Body of pancreas (tissue), 4 donors: ENCODE measurements at regions not wholly inside any gene's neighbourhood (a gene's known extent, or its start where the extent isn't known, plus 50 kb on each side); places are given as distances from the start of the nearest gene placed in this dataset.
"Not testable (repeated sequence)": the region's sequence is repeated elsewhere in the genome, so short reads cannot be mapped to it uniquely, and the experiment has no call there.

Experiments
- ATAC-seq: fragments of 150-250 bp; one replicate; pipeline ENCODE4 v1.9.1; 2016
- DNase-seq, 4 donors: peaks; one replicate each; pipeline ENCODE4 v3.0.0-alpha.2; 2019
- H3K27ac ChIP-seq, 4 donors: fragments of 200-600 bp; sonication (generic); 1 replicate in 3 of 4; 2 replicates in 1 of 4; pipeline versions ENCODE4 v1.5.1 to v1.6.1; 2016 to 2019; ENCODE audit warnings: mild to moderate bottlenecking in 1 of 4, mixed read lengths in 1 of 4, moderate library complexity in 1 of 4
- H3K27me3 ChIP-seq, 2 donors: fragments of 200-600 bp; sonication (generic); one replicate each; pipeline ENCODE4 v1.6.0; 2016; ENCODE audit warnings: mild to moderate bottlenecking in 1 of 2
- H3K36me3 ChIP-seq, 2 donors: fragments of 200-600 bp; sonication (generic); replicated peaks in 1 of 2; 2 replicates each; pipeline ENCODE4 v1.5.1; 2016; ENCODE audit warnings: low read depth in 2 of 2; ENCODE audit not compliant: insufficient read depth in 1 of 2
- H3K4me1 ChIP-seq: fragments of 200-600 bp; sonication (generic); one replicate; pipeline ENCODE4 v1.6.0; 2016
- H3K4me3 ChIP-seq, 2 donors: fragments of 200-600 bp; sonication (generic); 1 replicate in 1 of 2; 2 replicates in 1 of 2; pipeline ENCODE4 v1.5.1; 2016 to 2019
- H3K9me3 ChIP-seq, 3 donors: fragments of 200-600 bp; sonication (generic); 1 replicate in 2 of 3; 2 replicates in 1 of 3; pipeline ENCODE4 v1.5.1; 2016
- POLR2A ChIP-seq, 3 donors: fragments of 450-650 bp; IDR thresholded peaks; one replicate each; pipeline ENCODE4 v1.6.1; 2016; ENCODE audit warnings: antibody characterized with exemption in 3 of 3, mild to moderate bottlenecking in 2 of 3
- WGBS, 2 donors: methylation state at CpG; one replicate each; pipeline ENCODE4 v1.1.5; 2017; 5-methylcytosine and 5-hydroxymethylcytosine counted together
- intact Hi-C: fragments of 100-400 bp; cut with DNase I; formaldehyde crosslinking; loops from one replicate; pipeline ENCODE4 v1.15.1; 2023
- TF ChIP-seq, protein P1 (sequence below), 7 experiments: fragments of 450-650 bp in 4 of 7; fragments of 200-600 bp in 3 of 7; sonication (generic) in 3 of 7; IDR thresholded peaks; one replicate each; pipeline ENCODE4 v1.5.1; 2016 to 2019; ENCODE audit warnings: antibody characterized with exemption in 7 of 7

DNA sequence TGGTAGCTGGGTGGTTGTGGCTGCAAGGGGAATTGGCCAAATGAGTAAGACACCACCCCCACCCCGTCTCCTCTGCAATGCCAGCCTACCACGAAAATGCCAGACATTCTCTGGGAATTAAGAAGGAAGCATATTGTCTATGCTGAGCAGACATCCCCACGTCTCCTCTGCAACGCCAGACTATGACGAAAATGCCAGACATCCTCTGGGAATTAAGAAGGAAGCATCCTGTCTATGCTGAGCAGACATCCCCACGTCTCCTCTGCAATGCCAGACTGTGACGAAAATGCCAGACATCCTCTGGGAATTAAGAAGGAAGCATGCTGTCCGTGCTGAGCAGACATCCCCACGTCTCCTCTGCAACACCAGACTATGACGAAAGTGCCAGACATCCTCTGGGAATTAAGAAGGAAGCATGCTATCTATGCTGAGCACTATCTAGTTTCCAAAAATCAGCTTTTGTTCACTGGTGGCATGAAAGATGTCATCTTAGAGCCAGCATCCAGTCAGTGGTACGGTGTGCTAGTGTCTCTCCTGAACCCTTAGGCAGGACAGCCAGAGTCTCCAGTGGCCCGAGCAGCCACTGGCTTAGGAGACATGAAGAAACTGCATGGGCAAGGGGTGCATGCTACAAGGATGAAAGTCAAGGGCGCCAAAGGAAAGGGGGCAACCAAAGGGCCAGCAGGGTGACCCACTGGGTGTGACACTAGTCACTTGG, 339.8 kb upstream of the FRG1 start:
- 50 to 57% methylated on average over 13 of the region's 13 CpGs for whole genome bisulfite sequencing, 2 donors

DNA sequence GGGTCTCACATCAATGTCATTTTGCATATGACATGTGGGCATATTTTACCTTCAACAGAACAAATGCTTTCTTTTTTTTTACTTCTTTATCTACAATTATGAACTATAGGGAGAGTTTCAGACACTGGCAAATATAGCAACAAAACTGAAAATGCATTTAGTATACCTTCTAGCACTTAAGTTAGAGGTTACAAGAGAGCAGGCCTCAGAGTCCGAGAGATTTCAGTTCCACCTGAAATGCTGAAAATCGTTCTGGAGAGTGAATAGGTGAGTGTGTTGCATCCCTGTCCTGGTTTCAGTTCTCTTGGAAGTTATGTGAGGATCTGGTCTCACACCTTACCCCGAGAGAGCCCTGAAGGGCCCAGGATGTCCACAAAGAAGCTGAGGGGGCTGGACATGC, 337.8 kb upstream of the FRG1 start:
- intact Hi-C loops, ATAC-seq, H3K27me3 ChIP-seq, H3K4me3 ChIP-seq, H3K9me3 ChIP-seq, DNase-seq, H3K27ac ChIP-seq, H3K4me1 ChIP-seq, H3K36me3 ChIP-seq: not testable (repeated sequence)
- WGBS, 2 donors, result 46 to 69% methylated on average over 3 of the region's 3 CpGs

More for the DNA sequence above, 339.8 kb upstream of the FRG1 start:
- H3K4me3 ChIP-seq, result no peak overlapping the region
- H3K27ac ChIP-seq, result no peak overlapping the region
- TF ChIP-seq POLR2A (IDR thresholded peaks at IDR 0.05), result no peak
- TF ChIP-seq, protein P1, sequence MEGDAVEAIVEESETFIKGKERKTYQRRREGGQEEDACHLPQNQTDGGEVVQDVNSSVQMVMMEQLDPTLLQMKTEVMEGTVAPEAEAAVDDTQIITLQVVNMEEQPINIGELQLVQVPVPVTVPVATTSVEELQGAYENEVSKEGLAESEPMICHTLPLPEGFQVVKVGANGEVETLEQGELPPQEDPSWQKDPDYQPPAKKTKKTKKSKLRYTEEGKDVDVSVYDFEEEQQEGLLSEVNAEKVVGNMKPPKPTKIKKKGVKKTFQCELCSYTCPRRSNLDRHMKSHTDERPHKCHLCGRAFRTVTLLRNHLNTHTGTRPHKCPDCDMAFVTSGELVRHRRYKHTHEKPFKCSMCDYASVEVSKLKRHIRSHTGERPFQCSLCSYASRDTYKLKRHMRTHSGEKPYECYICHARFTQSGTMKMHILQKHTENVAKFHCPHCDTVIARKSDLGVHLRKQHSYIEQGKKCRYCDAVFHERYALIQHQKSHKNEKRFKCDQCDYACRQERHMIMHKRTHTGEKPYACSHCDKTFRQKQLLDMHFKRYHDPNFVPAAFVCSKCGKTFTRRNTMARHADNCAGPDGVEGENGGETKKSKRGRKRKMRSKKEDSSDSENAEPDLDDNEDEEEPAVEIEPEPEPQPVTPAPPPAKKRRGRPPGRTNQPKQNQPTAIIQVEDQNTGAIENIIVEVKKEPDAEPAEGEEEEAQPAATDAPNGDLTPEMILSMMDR (IDR thresholded peaks at IDR 0.05), result no peak
- H3K4me1 ChIP-seq, result no peaks in the 10 kb centered on the region
- H3K36me3 ChIP-seq, result no peaks in the 10 kb centered on the region
- H3K27me3 ChIP-seq, result no peaks in the 10 kb centered on the region
- DNase-seq (peak in 1 of 4 donors; percentile 14), ATAC-seq (no peak)
- intact Hi-C loops, result no loop called here
- H3K9me3 ChIP-seq, result no peaks in the 10 kb centered on the region

DNA sequence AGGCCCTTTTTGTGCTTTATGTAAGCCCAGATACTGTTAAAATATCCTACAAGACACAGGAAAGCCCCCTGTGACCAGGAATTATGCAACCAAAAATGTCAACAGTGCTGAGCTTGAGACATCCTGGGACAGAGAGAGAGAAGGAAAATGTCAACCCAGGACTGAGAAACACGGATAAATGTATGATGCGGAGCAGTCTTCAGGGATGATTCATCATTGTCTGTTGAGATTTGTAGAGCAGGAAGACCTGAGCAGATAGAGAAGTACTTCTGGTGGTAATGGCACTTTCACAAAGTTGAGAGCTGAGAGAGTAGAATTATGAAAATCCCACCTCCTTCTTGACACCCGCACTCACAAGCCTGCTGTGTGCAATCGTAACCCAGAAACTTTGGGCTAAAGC, 330.1 kb upstream of the FRG1 start:
- intact Hi-C loops, H3K36me3 ChIP-seq, H3K9me3 ChIP-seq, H3K27ac ChIP-seq, H3K4me3 ChIP-seq, H3K27me3 ChIP-seq, DNase-seq, H3K4me1 ChIP-seq, ATAC-seq: not testable (repeated sequence)
- WGBS, 2 donors, result 54 to 75% methylated on average over 4 of the region's 4 CpGs

DNA sequence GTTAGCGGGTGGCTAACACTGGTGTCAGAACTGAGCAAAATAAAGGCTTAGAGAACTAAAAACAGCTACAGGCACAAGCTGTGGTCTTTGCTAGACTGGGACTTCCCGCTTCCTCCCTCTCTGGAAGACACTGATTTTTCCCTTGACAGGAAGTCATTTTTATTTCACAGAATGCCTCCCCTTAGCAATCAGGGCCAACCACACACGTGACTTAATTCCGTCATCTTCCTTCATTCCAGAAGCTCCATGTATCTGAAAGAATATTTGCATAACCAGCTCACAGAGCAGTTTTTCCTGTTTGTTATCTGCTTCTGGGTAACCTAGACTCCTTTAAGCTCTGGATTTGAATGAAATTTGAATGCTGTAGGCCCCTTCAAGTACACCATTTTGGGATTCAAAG, 327.5 kb upstream of the FRG1 start:
- TF ChIP-seq POLR2A (IDR thresholded peaks at IDR 0.05), result no peak
- TF ChIP-seq, protein P1 (IDR thresholded peaks at IDR 0.05), result no peak
- H3K4me3 ChIP-seq, result no peak overlapping the region

DNA sequence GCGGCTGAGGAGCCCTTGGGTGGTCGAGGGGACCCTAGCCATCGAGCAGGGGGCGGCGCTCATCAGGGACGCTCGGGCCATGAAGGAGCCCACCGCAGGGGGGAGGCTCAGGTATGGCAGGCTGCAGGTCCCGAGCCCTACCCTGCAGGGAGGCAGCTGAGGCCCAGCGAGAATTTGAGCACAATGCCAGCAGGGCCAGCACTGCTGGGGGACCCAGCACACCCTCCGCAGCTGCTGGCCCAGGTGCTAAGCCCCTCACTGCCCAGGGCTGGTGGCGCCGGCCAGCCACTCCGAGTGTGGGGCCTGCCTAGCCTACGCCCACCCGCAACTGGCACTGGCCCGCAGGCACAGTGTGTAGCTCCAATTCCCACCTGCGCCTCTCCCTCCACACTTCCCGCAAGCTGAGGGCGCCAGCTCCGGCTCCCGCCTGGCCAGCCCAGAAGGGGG, 325.4 kb upstream of the FRG1 start:
- no peak for DNase-seq
- intact Hi-C loops, result no loop called here
- H3K27me3 ChIP-seq, result no peaks in the 10 kb centered on the region
- TF ChIP-seq, protein P1 (IDR thresholded peaks at IDR 0.05), result no peak
- no peak for TF ChIP-seq POLR2A (IDR thresholded peaks at IDR 0.05)
- H3K4me1 ChIP-seq, result no peaks in the 10 kb centered on the region
- no peak overlapping the region for H3K4me3 ChIP-seq
- H3K36me3 ChIP-seq, result no peaks in the 10 kb centered on the region
- no peak overlapping the region for H3K27ac ChIP-seq
- 83% methylated on average over 16 of the region's 22 CpGs; no CpG with 5 or more reads in 1 of the 2 donors for WGBS, 2 donors
- no peaks in the 10 kb centered on the region for H3K9me3 ChIP-seq
- no peak for ATAC-seq

More for the DNA sequence above, 327.5 kb upstream of the FRG1 start:
- no peaks in the 10 kb centered on the region for H3K27me3 ChIP-seq
- H3K4me1 ChIP-seq, result no peaks in the 10 kb centered on the region
- H3K36me3 ChIP-seq, result no peaks in the 10 kb centered on the region
- no peak overlapping the region for H3K27ac ChIP-seq
- ATAC-seq (no peak), DNase-seq (peak in 1 of 4 donors; percentile 24)
- intact Hi-C loops, result no loop called here
- H3K9me3 ChIP-seq, result no peaks in the 10 kb centered on the region
- 54 to 63% methylated on average over 3 to 4 of the region's 4 CpGs for WGBS, 2 donors

DNA sequence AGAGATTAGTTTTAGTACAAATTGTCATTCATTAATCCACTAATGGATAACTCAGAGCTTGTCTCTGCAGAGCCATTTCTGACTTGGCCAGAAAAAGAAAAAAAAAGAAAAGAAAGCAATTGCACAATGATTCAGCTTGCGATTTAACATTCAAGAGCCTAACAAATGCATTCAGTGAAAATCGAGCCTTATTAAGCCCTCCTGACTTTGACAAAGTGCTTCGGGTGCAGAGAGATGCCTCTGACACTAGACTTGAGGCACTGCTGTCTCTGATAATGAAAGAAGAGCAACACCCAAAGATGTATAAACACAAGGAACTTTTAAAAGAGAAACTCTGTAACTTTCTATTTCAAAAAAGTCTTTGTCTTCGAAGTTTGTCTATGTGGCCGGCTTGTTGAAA, 322.9 kb upstream of the FRG1 start:
- H3K4me1 ChIP-seq, H3K27ac ChIP-seq, H3K36me3 ChIP-seq, intact Hi-C loops, DNase-seq, H3K4me3 ChIP-seq, H3K27me3 ChIP-seq, ATAC-seq, H3K9me3 ChIP-seq: not testable (repeated sequence)
- 54 to 67% methylated on average over 5 of the region's 5 CpGs for WGBS, 2 donors

DNA sequence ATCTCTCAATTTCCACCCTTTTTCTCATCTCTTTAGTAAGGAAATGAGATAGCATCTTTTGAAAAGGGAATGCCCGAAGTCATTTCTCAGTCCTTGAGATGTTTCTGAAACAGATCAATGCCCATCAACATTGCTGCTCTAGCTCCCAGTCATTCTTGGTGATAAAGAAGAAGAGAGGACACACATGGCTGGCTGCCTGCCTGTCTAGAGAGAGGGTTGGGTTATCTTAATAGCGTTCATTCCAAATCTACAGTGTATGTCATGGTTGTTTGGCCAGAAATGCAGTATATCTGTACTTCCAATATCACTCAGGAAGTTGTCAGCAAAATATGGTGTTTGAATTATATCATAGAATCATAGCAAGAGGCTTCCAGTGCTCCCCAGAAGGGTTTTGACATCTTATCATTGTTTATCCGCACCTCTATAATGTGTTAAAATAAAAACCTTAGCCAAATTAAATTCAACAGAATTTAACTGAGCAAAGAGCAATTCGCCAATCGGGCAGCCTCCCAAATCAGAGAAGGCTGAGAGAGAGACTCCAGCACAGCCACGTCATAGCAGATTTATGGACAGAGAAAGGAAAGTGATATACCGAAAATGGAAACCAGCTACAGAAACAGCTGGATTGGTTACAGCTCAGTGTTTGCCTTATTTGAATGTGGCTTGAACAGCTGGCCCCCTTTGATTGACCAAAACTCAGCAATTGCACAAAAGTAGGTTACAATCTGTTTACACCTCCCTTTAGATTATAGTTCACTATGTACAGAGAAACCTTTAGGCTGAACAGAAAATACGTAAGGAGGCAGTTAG, 321.0 kb upstream of the FRG1 start:
- H3K4me3 ChIP-seq, H3K27me3 ChIP-seq, H3K36me3 ChIP-seq, H3K9me3 ChIP-seq, H3K27ac ChIP-seq, H3K4me1 ChIP-seq, ATAC-seq, intact Hi-C loops, DNase-seq: not testable (repeated sequence)
- 59 to 60% methylated on average over 8 of the region's 8 CpGs for whole genome bisulfite sequencing, 2 donors

DNA sequence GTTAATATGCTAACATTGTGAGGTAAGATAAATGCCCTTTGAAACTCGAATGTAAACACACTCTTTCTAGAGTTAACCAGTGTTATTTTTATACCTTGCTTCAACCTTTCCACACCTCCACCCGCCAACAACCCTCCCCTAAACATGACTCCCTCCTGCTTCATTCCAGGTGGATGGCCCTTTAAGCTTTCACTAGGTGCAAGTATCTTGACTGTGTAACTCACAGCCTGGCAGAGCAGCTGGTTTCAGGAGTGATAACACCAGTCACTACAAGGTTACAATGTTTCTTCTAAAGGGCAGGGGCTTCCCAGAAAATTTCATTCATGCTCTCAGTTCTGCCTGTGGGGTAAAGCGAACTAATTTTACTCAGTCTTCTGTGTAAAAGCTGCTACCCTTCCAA, 318.1 kb upstream of the FRG1 start:
- H3K4me1 ChIP-seq, H3K4me3 ChIP-seq, H3K9me3 ChIP-seq, intact Hi-C loops, H3K36me3 ChIP-seq, H3K27me3 ChIP-seq, H3K27ac ChIP-seq: not testable (repeated sequence)
- ATAC-seq (peak; percentile 100), DNase-seq (peak; percentile 68 to 86 (median 76))
- WGBS, 2 donors, result 25 to 30% methylated on average over 3 of the region's 3 CpGs

DNA sequence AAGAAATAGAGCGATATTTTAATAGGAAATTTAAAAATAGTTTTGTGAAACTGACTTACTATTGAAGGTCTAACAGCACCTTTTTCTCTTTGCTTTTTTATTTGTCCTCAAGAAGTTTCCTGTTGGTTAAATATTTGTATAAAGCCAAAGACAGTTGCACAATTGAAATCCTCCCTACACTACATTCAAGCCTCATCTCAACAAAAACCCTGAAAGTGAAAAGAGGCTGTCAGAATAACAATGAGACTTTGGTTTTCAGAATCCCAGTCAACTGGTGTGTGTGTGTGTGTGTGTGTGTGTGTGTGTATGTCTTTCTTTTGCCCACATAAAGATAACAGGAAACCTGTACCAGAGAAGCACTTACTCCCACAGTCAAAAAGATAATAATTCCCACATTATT, 313.6 kb upstream of the FRG1 start:
- H3K4me1 ChIP-seq, H3K27me3 ChIP-seq, DNase-seq, H3K9me3 ChIP-seq, H3K36me3 ChIP-seq, ATAC-seq, H3K27ac ChIP-seq, H3K4me3 ChIP-seq, intact Hi-C loops: not testable (repeated sequence)
- WGBS, 2 donors, result 0 to 26% methylated on average over 1 of the region's 1 CpG
